ENCODE measurements at regions not wholly inside any gene's neighbourhood (a gene's known extent, or its start where the extent isn't known, plus 50 kb on each side); places are given as distances from the start of the nearest gene placed in this dataset.

DNA sequence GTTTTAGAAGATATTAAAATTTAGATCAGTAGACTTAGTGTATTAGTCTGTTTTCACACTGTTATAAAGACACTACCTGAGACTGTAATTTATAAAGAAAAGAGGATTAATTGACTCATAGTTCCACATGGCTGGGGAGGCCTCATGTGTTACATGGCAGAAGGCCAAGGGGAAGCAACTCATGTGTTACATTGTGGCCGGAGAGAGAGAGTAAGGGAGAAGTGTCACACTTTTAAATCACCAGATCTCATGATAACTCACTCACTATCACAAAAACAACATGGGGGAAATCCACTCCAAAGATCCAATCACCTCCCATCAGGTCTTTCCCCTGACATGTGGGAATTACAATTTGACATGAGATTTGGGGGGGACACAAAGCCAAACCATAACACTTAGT lies 1159.7 kb upstream of the PCDH7 start:
- Histone ChIP-seq H3K27me3 (no peaks in the 10 kb centered on the region), H3K4me1 (ENCODE audit: insufficient read depth) (no peaks in the 10 kb centered on the region), H3K4me3 (no peak overlapping the region), H3K27ac (no peak overlapping the region), H3K9me3 (no peaks in the 10 kb centered on the region), H3K36me3 (no peaks in the 10 kb centered on the region)
- WGBS, 3 donors = 79 to 88% (median 83%) methylated on average over 1 of the region's 1 CpG
- TF ChIP-seq EP300 (IDR thresholded peaks at IDR 0.05) (no peak), POLR2A (IDR thresholded peaks at IDR 0.05) (no peak)
- TF ChIP-seq, protein P1, sequence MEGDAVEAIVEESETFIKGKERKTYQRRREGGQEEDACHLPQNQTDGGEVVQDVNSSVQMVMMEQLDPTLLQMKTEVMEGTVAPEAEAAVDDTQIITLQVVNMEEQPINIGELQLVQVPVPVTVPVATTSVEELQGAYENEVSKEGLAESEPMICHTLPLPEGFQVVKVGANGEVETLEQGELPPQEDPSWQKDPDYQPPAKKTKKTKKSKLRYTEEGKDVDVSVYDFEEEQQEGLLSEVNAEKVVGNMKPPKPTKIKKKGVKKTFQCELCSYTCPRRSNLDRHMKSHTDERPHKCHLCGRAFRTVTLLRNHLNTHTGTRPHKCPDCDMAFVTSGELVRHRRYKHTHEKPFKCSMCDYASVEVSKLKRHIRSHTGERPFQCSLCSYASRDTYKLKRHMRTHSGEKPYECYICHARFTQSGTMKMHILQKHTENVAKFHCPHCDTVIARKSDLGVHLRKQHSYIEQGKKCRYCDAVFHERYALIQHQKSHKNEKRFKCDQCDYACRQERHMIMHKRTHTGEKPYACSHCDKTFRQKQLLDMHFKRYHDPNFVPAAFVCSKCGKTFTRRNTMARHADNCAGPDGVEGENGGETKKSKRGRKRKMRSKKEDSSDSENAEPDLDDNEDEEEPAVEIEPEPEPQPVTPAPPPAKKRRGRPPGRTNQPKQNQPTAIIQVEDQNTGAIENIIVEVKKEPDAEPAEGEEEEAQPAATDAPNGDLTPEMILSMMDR (IDR thresholded peaks at IDR 0.05) = no peak
- no peak for DNase-seq
- intact Hi-C loops (cut with DNase I) = no loop called here

DNA sequence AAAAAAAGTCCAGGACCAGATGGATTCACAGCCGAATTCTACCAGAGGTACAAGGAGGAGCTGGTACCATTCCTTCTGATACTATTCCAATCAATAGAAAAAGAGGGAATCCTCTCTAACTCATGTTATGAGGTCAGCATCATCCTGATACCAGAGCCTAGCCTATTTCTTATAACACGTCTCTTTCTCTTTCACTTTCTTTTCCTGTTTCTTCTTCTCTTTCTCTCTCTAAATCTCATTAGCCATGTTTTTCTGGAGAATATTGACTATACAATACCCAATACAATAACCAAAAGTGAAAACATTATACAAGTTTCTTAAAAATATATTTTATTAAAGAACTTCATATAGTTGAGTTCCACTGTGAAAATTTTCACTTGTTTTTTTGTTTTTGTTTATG lies 1154.9 kb upstream of the PCDH7 start:
- Histone ChIP-seq H3K27ac (no peak overlapping the region), H3K36me3 (no peaks in the 10 kb centered on the region), H3K4me3 (no peak overlapping the region), H3K27me3 (no peaks in the 10 kb centered on the region), H3K9me3 (no peaks in the 10 kb centered on the region), H3K4me1 (ENCODE audit: insufficient read depth) (no peaks in the 10 kb centered on the region)
- no peak for DNase-seq
- intact Hi-C loops (cut with DNase I) = no loop called here
- TF ChIP-seq, protein P1 (IDR thresholded peaks at IDR 0.05) = no peak
- no peak for TF ChIP-seq EP300 (IDR thresholded peaks at IDR 0.05)
- no peak for TF ChIP-seq POLR2A (IDR thresholded peaks at IDR 0.05)
- WGBS, 3 donors = 70 to 76% (median 74%) methylated on average over 2 of the region's 2 CpGs

DNA sequence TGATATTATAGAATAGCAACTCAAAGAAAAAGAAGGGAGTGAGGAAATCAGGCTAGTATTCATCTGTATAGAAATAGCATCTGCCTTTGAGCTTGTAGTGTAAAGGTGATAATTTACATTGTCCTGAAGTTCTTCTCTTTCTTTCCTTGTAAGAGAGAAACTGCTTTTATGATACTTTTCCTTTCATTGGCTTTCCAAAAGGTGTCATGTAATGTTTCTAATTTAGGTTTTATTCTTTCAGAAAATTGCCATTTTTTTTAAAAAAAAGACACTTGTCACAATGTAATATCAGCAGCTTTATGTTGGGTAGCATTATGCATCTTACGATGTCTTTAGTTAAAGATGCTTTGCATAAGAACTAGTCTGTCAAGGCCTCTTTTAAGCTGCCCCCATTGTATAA lies 1153.8 kb upstream of the PCDH7 start:
- no peak for DNase-seq
- TF ChIP-seq POLR2A (IDR thresholded peaks at IDR 0.05) = no peak
- TF ChIP-seq, protein P1 (IDR thresholded peaks at IDR 0.05) = no peak
- no peak for TF ChIP-seq EP300 (IDR thresholded peaks at IDR 0.05)

DNA sequence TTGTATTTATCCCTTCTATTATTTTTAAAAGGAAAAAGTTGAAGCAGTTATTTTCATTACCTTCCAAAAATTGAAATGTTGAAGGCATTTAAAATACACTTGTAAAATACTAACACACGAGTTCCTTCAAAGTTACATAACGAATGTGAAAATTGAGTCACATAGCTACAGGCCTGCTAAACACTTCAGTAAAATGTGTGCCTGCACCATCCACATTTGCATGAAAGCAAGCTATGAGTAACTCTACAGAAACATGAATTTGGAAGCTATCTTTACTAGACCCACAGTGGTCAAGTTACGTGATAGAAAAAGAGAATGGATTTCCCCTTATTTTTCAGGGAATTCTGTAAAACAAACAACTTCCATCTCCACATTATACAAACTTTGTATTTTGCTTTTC lies 1148.8 kb upstream of the PCDH7 start:
- Histone ChIP-seq H3K27ac (no peak overlapping the region), H3K4me1 (ENCODE audit: insufficient read depth) (no peaks in the 10 kb centered on the region), H3K27me3 (no peaks in the 10 kb centered on the region), H3K9me3 (no peaks in the 10 kb centered on the region), H3K4me3 (no peak overlapping the region), H3K36me3 (no peaks in the 10 kb centered on the region)
- no peak for DNase-seq
- 79 to 88% (median 83%) methylated on average over 3 of the region's 3 CpGs for WGBS, 3 donors
- TF ChIP-seq POLR2A (IDR thresholded peaks at IDR 0.05) (no peak), EP300 (IDR thresholded peaks at IDR 0.05) (no peak)
- TF ChIP-seq, protein P1 (IDR thresholded peaks at IDR 0.05) = no peak
- intact Hi-C loops (cut with DNase I) = no loop called here

More for the DNA sequence above, 1153.8 kb upstream of the PCDH7 start:
- Histone ChIP-seq H3K27ac (no peak overlapping the region), H3K4me3 (no peak overlapping the region), H3K4me1 (ENCODE audit: insufficient read depth) (no peaks in the 10 kb centered on the region), H3K36me3 (no peaks in the 10 kb centered on the region), H3K27me3 (no peaks in the 10 kb centered on the region), H3K9me3 (no peaks in the 10 kb centered on the region)
- WGBS, 3 donors = 94 to 100% (median 97%) methylated on average over 1 of the region's 1 CpG
- intact Hi-C loops (cut with DNase I) = no loop called here

DNA sequence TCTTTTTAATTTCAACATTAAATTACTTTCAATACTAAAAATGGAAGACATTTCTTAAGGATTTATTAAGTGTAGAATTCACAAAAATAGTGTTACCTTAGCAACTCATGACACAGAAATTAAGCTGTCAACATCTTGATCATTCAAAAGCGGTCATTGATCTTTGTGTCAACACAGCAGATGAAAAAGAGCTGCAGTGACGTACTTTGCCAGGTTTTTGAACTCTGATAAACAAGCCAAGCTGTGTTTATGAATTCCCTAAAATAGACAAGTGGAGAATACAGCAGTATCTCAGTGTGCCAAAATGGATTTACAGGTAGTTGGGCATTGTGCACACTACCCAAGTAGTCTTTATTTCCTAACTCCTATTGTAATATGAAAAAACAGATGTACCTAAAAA lies 1141.8 kb upstream of the PCDH7 start:
- Histone ChIP-seq H3K27ac (no peak overlapping the region), H3K4me1 (ENCODE audit: insufficient read depth) (no peaks in the 10 kb centered on the region), H3K27me3 (no peaks in the 10 kb centered on the region), H3K36me3 (no peaks in the 10 kb centered on the region), H3K9me3 (no peaks in the 10 kb centered on the region), H3K4me3 (no peak overlapping the region)
- intact Hi-C loops (cut with DNase I) = no loop called here
- 63 to 68% (median 66%) methylated on average over 2 of the region's 2 CpGs for WGBS, 3 donors
- TF ChIP-seq, protein P1 (IDR thresholded peaks at IDR 0.05) = no peak
- TF ChIP-seq EP300 (IDR thresholded peaks at IDR 0.05) (no peak), POLR2A (IDR thresholded peaks at IDR 0.05) (no peak)
- DNase-seq = no peak
